Breast epithelium (tissue), 3 donors: ENCODE measurements at regions not wholly inside any gene's neighbourhood (a gene's known extent, or its start where the extent isn't known, plus 50 kb on each side); places are given as distances from the start of the nearest gene placed in this dataset.

Source experiments
- POLR2A ChIP-seq: fragments of 450-650 bp; IDR thresholded peaks from one replicate; pipeline ENCODE4 v1.6.1; 2016; ENCODE audit warnings: antibody characterized with exemption, mild to moderate bottlenecking, moderate library complexity
- POLR2AphosphoS5 ChIP-seq, 3 donors: sonication (generic); formaldehyde crosslinking; IDR thresholded peaks; one replicate each; pipeline ENCODE4 v1.6.1; 2017; ENCODE audit warnings: antibody characterized with exemption in 3 of 3
- TF ChIP-seq, protein P1 (sequence below), 3 donors: fragments of 450-650 bp; IDR thresholded peaks; one replicate each; pipeline ENCODE4 v1.5.1; 2016 to 2017; ENCODE audit warnings: antibody characterized with exemption in 3 of 3, mild to moderate bottlenecking in 3 of 3, moderate library complexity in 3 of 3

DNA sequence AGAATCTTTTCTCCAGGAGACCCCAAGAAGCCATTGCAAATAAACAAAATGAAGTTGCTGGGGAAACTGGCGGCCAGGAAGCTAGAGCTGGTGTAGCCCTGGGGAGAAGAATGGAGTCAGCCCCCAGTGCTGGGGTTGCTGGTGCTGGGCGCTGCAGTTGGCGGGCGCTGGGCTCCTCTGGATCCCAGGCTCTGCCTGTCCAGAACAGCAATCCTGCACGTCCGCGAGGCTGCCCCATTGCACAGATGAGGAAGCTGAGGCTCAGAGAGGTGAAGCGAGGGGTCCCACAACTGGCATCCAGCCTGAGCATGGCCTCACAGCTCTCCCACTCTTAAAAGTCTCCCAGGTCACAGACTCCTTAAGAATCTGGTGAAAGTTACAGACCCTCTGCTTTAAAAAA, 161.1 kb downstream of the OR4M2 start:
- TF ChIP-seq POLR2AphosphoS5 (IDR thresholded peaks at IDR 0.05) (no peak), POLR2A (no peak)
- TF ChIP-seq, protein P1, sequence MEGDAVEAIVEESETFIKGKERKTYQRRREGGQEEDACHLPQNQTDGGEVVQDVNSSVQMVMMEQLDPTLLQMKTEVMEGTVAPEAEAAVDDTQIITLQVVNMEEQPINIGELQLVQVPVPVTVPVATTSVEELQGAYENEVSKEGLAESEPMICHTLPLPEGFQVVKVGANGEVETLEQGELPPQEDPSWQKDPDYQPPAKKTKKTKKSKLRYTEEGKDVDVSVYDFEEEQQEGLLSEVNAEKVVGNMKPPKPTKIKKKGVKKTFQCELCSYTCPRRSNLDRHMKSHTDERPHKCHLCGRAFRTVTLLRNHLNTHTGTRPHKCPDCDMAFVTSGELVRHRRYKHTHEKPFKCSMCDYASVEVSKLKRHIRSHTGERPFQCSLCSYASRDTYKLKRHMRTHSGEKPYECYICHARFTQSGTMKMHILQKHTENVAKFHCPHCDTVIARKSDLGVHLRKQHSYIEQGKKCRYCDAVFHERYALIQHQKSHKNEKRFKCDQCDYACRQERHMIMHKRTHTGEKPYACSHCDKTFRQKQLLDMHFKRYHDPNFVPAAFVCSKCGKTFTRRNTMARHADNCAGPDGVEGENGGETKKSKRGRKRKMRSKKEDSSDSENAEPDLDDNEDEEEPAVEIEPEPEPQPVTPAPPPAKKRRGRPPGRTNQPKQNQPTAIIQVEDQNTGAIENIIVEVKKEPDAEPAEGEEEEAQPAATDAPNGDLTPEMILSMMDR (IDR thresholded peaks at IDR 0.05) = no peak
